ENCODE measurements at regions not wholly inside any gene's neighbourhood (a gene's known extent, or its start where the extent isn't known, plus 50 kb on each side); places are given as distances from the start of the nearest gene placed in this dataset.

GRCh38 chr4:59091146-59092142 lies 1981.3 kb upstream of the IGFBP7 start:
- Histone ChIP-seq H3K27ac (ENCODE audit: low read depth, low read length) (no peak overlapping the region), H3K4me1 (ENCODE audit: control insufficient read depth, insufficient read depth, low read length) (no peaks in the 10 kb centered on the region), H3K27me3 (ENCODE audit: control insufficient read depth, insufficient read depth, low read length) (no peaks in the 10 kb centered on the region), H3K4me3 (ENCODE audit: low read length) (no peak overlapping the region), H3K36me3 (ENCODE audit: control insufficient read depth, insufficient read depth, low read length) (no peaks in the 10 kb centered on the region), H3K9ac (ENCODE audit: low read length) (no peak overlapping the region)

DNA sequence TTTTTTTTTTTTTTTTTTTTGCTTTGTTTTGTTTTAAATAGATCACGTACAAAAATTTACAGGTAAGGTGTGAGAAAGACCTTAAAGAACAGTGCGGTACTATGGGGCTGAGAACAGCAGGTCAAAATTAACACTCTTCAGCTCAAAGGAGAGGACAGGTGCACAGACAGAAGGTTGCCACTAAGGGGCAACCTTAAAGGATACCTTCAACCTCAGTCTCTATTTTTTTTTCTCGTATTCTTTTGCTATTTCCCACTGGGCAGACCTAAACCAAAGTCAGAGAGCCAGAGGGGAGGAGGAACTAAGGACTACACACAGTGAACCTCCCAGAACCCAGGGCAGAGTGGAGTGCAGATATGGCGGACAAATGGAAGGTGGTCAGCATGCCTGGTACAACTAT lies 1984.3 kb upstream of the IGFBP7 start:
- H3K36me3 ChIP-seq (ENCODE audit: control insufficient read depth, insufficient read depth, low read length), result no peaks in the 10 kb centered on the region
- no peaks in the 10 kb centered on the region for H3K27me3 ChIP-seq (ENCODE audit: control insufficient read depth, insufficient read depth, low read length)
- H3K27ac ChIP-seq (ENCODE audit: low read depth, low read length), result no peak overlapping the region
- no peak overlapping the region for H3K4me3 ChIP-seq (ENCODE audit: low read length)
- H3K4me1 ChIP-seq (ENCODE audit: control insufficient read depth, insufficient read depth, low read length), result no peaks in the 10 kb centered on the region
- H3K9ac ChIP-seq (ENCODE audit: low read length), result no peak overlapping the region

- Histone ChIP-seq H3K27me3 (ENCODE audit: control insufficient read depth, insufficient read depth, low read length) (no peaks in the 10 kb centered on the region), H3K4me3 (ENCODE audit: low read length) (no peak overlapping the region), H3K27ac (ENCODE audit: low read depth, low read length) (no peak overlapping the region), H3K9ac (ENCODE audit: low read length) (no peak overlapping the region), H3K4me1 (ENCODE audit: control insufficient read depth, insufficient read depth, low read length) (no peaks in the 10 kb centered on the region), H3K36me3 (ENCODE audit: control insufficient read depth, insufficient read depth, low read length) (no peaks in the 10 kb centered on the region)
Measured at GRCh38 chr4:59102311-59102710, 1992.1 kb upstream of the IGFBP7 start.

DNA sequence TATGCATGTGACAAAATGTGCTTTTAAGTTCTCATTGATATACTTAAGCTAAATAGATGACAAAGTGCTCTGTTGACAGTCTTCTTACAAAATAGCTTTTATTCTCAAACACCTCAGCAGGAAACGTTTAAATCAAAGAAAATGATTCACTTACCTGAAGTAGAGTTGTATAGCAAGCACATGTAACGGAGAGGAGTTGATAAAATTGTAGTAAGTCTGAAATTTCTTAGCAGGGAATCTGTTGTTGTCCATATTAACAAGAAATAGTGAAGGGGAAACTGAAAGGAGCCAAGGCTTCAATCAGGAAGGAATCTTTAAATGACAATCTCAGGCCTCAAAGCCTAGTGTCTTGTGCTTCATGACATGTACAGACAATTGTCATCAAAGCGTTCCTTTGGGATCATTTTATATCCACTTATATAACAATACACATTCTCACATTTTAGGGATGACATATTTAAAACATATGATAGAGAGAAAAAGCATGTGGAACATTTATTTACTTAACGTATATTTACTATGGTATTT lies 2010.2 kb upstream of the IGFBP7 start:
- Histone ChIP-seq H3K27ac (ENCODE audit: low read depth, low read length) (no peak overlapping the region), H3K36me3 (ENCODE audit: control insufficient read depth, insufficient read depth, low read length) (no peaks in the 10 kb centered on the region), H3K4me3 (ENCODE audit: low read length) (no peak overlapping the region), H3K27me3 (ENCODE audit: control insufficient read depth, insufficient read depth, low read length) (no peaks in the 10 kb centered on the region), H3K4me1 (ENCODE audit: control insufficient read depth, insufficient read depth, low read length) (no peaks in the 10 kb centered on the region), H3K9ac (ENCODE audit: low read length) (no peak overlapping the region)

- no peaks in the 10 kb centered on the region for H3K36me3 ChIP-seq (ENCODE audit: control insufficient read depth, insufficient read depth, low read length)
Measured at GRCh38 chr4:59122626-59123025, 2012.4 kb upstream of the IGFBP7 start.

DNA sequence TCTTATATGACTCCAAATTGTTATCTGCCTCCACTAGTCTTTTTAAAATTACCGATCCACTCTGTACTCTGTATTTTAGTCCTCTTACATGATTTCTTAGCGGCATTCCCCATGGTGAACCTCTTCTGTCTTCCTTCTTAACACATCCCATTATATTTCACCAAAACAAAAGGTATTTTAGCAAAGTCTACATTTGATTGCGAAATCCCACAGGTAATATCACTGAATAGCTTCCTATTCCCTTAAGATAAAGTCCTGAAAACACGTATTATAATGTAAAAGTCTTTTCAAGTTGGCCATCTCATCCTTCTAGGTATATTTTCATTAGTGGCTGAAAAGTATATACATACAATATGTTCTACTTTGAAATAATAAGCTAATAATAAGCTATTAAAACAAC lies 2016.0 kb upstream of the IGFBP7 start:
- Histone ChIP-seq H3K4me3 (ENCODE audit: low read length) (no peak overlapping the region), H3K27me3 (ENCODE audit: control insufficient read depth, insufficient read depth, low read length) (no peaks in the 10 kb centered on the region), H3K9ac (ENCODE audit: low read length) (no peak overlapping the region), H3K27ac (ENCODE audit: low read depth, low read length) (no peak overlapping the region), H3K36me3 (ENCODE audit: control insufficient read depth, insufficient read depth, low read length) (no peaks in the 10 kb centered on the region), H3K4me1 (ENCODE audit: control insufficient read depth, insufficient read depth, low read length) (no peaks in the 10 kb centered on the region)

More at GRCh38 chr4:59122626-59123025, 2012.4 kb upstream of the IGFBP7 start:
- H3K27me3 ChIP-seq (ENCODE audit: control insufficient read depth, insufficient read depth, low read length), result no peaks in the 10 kb centered on the region
- H3K4me1 ChIP-seq (ENCODE audit: control insufficient read depth, insufficient read depth, low read length), result no peaks in the 10 kb centered on the region
- H3K4me3 ChIP-seq (ENCODE audit: low read length), result no peak overlapping the region
- H3K27ac ChIP-seq (ENCODE audit: low read depth, low read length), result no peak overlapping the region
- H3K9ac ChIP-seq (ENCODE audit: low read length), result no peak overlapping the region

DNA sequence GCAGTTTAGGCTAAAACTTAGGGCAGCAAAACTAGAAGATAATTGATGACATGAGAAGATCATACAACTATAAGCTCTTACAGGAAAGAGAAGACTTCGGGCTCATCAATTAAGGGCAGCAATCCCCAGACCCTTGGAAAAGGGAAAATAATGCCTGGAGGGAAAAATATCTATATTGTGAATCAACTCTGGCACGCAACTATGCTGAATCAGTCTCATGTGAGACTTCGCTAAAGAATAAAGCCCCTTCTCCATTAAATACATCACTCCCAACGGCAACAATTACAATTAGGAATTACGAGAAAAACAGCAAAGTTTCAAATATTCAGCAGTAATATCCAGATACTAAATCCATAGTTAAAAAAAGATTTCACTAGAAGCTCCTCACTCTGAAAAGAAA lies 2016.8 kb upstream of the IGFBP7 start:
- no peaks in the 10 kb centered on the region for H3K36me3 ChIP-seq (ENCODE audit: control insufficient read depth, insufficient read depth, low read length)
- H3K9ac ChIP-seq (ENCODE audit: low read length), result no peak overlapping the region
- no peaks in the 10 kb centered on the region for H3K4me1 ChIP-seq (ENCODE audit: control insufficient read depth, insufficient read depth, low read length)
- H3K27me3 ChIP-seq (ENCODE audit: control insufficient read depth, insufficient read depth, low read length), result no peaks in the 10 kb centered on the region
- no peak overlapping the region for H3K4me3 ChIP-seq (ENCODE audit: low read length)
- no peak overlapping the region for H3K27ac ChIP-seq (ENCODE audit: low read depth, low read length)

- H3K9ac ChIP-seq (ENCODE audit: low read length), result no peak overlapping the region
- no peaks in the 10 kb centered on the region for H3K4me1 ChIP-seq (ENCODE audit: control insufficient read depth, insufficient read depth, low read length)
- H3K36me3 ChIP-seq (ENCODE audit: control insufficient read depth, insufficient read depth, low read length), result no peaks in the 10 kb centered on the region
- H3K4me3 ChIP-seq (ENCODE audit: low read length), result no peak overlapping the region
- H3K27me3 ChIP-seq (ENCODE audit: control insufficient read depth, insufficient read depth, low read length), result no peaks in the 10 kb centered on the region
- H3K27ac ChIP-seq (ENCODE audit: low read depth, low read length), result no peak overlapping the region
Measured at GRCh38 chr4:59127743-59128142, 2017.6 kb upstream of the IGFBP7 start.

GRCh38 chr4:59135248-59135985 lies 2025.2 kb upstream of the IGFBP7 start:
- Histone ChIP-seq H3K4me3 (ENCODE audit: low read length) (no peak overlapping the region), H3K36me3 (ENCODE audit: control insufficient read depth, insufficient read depth, low read length) (no peaks in the 10 kb centered on the region), H3K27ac (ENCODE audit: low read depth, low read length) (no peak overlapping the region), H3K27me3 (ENCODE audit: control insufficient read depth, insufficient read depth, low read length) (no peaks in the 10 kb centered on the region), H3K9ac (ENCODE audit: low read length) (no peak overlapping the region), H3K4me1 (ENCODE audit: control insufficient read depth, insufficient read depth, low read length) (no peaks in the 10 kb centered on the region)

- H3K4me3 ChIP-seq (ENCODE audit: low read length), result no peak overlapping the region
Measured at GRCh38 chr4:59161249-59161648, 2038.9 kb upstream of the ADGRL3 start.

GRCh38 chr4:59175617-59176016 lies 2024.5 kb upstream of the ADGRL3 start:
- Histone ChIP-seq H3K4me3 (ENCODE audit: low read length) (no peak overlapping the region), H3K36me3 (ENCODE audit: control insufficient read depth, insufficient read depth, low read length) (no peaks in the 10 kb centered on the region), H3K9ac (ENCODE audit: low read length) (no peak overlapping the region), H3K4me1 (ENCODE audit: control insufficient read depth, insufficient read depth, low read length) (no peaks in the 10 kb centered on the region), H3K27ac (ENCODE audit: low read depth, low read length) (no peak overlapping the region), H3K27me3 (ENCODE audit: control insufficient read depth, insufficient read depth, low read length) (no peaks in the 10 kb centered on the region)

More at GRCh38 chr4:59161249-59161648, 2038.9 kb upstream of the ADGRL3 start:
- Histone ChIP-seq H3K27me3 (ENCODE audit: control insufficient read depth, insufficient read depth, low read length) (no peaks in the 10 kb centered on the region), H3K36me3 (ENCODE audit: control insufficient read depth, insufficient read depth, low read length) (no peaks in the 10 kb centered on the region), H3K27ac (ENCODE audit: low read depth, low read length) (no peak overlapping the region), H3K9ac (ENCODE audit: low read length) (no peak overlapping the region), H3K4me1 (ENCODE audit: control insufficient read depth, insufficient read depth, low read length) (no peaks in the 10 kb centered on the region)

GRCh38 chr4:59179372-59179771 lies 2020.8 kb upstream of the ADGRL3 start:
- Histone ChIP-seq H3K4me1 (ENCODE audit: control insufficient read depth, insufficient read depth, low read length) (no peaks in the 10 kb centered on the region), H3K4me3 (ENCODE audit: low read length) (no peak overlapping the region), H3K27ac (ENCODE audit: low read depth, low read length) (no peak overlapping the region), H3K9ac (ENCODE audit: low read length) (no peak overlapping the region), H3K27me3 (ENCODE audit: control insufficient read depth, insufficient read depth, low read length) (no peaks in the 10 kb centered on the region), H3K36me3 (ENCODE audit: control insufficient read depth, insufficient read depth, low read length) (no peaks in the 10 kb centered on the region)
